HG03439 (cell line): ENCODE measurements at regions not wholly inside any gene's neighbourhood (a gene's known extent, or its start where the extent isn't known, plus 50 kb on each side); places are given as distances from the start of the nearest gene placed in this dataset.
"Not testable (repeated sequence)": the region's sequence is repeated elsewhere in the genome, so short reads cannot be mapped to it uniquely, and the experiment has no call there.

ENCODE experiments used
- ATAC-seq: cut with Tn5 transposase; IDR thresholded peaks from one replicate; pipeline ENCODE4 v1.9.1; 2021; ENCODE audit warnings: mild to moderate bottlenecking, moderate library complexity; ENCODE audit not compliant: unreplicated experiment

- no peak for ATAC-seq
Measured at GRCh38 chr1:190809312-190809711, 331.6 kb upstream of the BRINP3 start.

GRCh38 chr1:190812996-190813395 is 335.3 kb upstream of the BRINP3 start:
- ATAC-seq: no peak

GRCh38 chr1:190832511-190832910 is 354.8 kb upstream of the BRINP3 start:
- no peak for ATAC-seq

- ATAC-seq: no peak
Measured at GRCh38 chr1:190835658-190836057, 358.0 kb upstream of the BRINP3 start.

- ATAC-seq: not testable (repeated sequence)
Measured at GRCh38 chr1:190837200-190837599, 359.5 kb upstream of the BRINP3 start.

GRCh38 chr1:190837888-190838287 is 360.2 kb upstream of the BRINP3 start:
- no peak for ATAC-seq

- ATAC-seq: no peak
Measured at GRCh38 chr1:190847166-190847565, 369.5 kb upstream of the BRINP3 start.

- ATAC-seq: no peak
Measured at GRCh38 chr1:190849346-190849745, 371.7 kb upstream of the BRINP3 start.

- ATAC-seq: no peak
Measured at GRCh38 chr1:190852611-190853010, 374.9 kb upstream of the BRINP3 start.

GRCh38 chr1:190858140-190858539 is 380.5 kb upstream of the BRINP3 start:
- ATAC-seq: no peak

GRCh38 chr1:190864013-190864641 is 386.5 kb upstream of the BRINP3 start:
- ATAC-seq: no peak

- ATAC-seq: no peak
Measured at GRCh38 chr1:190880352-190880751, 402.7 kb upstream of the BRINP3 start.

- ATAC-seq: no peak
Measured at GRCh38 chr1:190881064-190881463, 403.4 kb upstream of the BRINP3 start.

GRCh38 chr1:190897233-190897632 is 419.6 kb upstream of the BRINP3 start:
- ATAC-seq: no peak

- ATAC-seq: no peak
Measured at GRCh38 chr1:190904091-190904695, 426.5 kb upstream of the BRINP3 start.

- no peak for ATAC-seq
Measured at GRCh38 chr1:190906206-190906725, 428.6 kb upstream of the BRINP3 start.

- ATAC-seq: no peak
Measured at GRCh38 chr1:190908246-190908645, 430.6 kb upstream of the BRINP3 start.

- no peak for ATAC-seq
Measured at GRCh38 chr1:190908691-190909090, 431.0 kb upstream of the BRINP3 start.

- no peak for ATAC-seq
Measured at GRCh38 chr1:190935925-190936324, 458.3 kb upstream of the BRINP3 start.

- ATAC-seq: no peak
Measured at GRCh38 chr1:190936337-190936736, 458.7 kb upstream of the BRINP3 start.

- no peak for ATAC-seq
Measured at GRCh38 chr1:190940951-190941350, 463.3 kb upstream of the BRINP3 start.

- ATAC-seq: no peak
Measured at GRCh38 chr1:190942475-190942874, 464.8 kb upstream of the BRINP3 start.

GRCh38 chr1:190943722-190944121 is 466.1 kb upstream of the BRINP3 start:
- not testable (repeated sequence) for ATAC-seq
